Erythroblast (primary cell): ENCODE measurements at regions not wholly inside any gene's neighbourhood (a gene's known extent, or its start where the extent isn't known, plus 50 kb on each side); places are given as distances from the start of the nearest gene placed in this dataset.

Source experiments
- GATA1 ChIP-seq: IDR thresholded peaks from 2 replicates; pipeline ENCODE4 v1.6.1; 2011; ENCODE audit warnings: low read depth, mild to moderate bottlenecking, control low read depth, low read length, moderate library complexity
- POLR2A ChIP-seq: IDR thresholded peaks from 2 replicates; pipeline ENCODE4 v1.6.1; 2011; ENCODE audit warnings: mild to moderate bottlenecking, low read length

DNA sequence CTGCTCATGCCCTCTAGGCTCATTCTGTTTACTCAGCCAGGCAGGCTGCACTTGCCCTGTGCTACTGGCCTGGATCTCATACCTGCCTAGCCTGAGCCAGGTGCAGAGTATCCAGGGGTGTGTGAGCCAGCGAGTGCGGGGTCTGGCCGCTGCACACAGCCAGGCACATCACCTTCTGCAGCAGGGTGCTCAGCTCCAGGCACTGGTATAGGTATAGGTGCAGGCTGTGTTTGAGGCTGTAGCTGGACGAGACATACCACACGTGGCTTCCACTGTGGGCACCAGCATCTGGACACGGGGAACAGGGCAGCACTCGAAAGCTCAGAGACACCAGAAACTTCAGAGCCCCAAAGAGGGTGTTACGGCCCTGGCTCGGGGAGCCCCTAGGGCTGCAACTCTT is 424.2 kb downstream of the RERGL start:
- TF ChIP-seq POLR2A (no peak), GATA1 (no peak)
